ENCODE measurements at regions not wholly inside any gene's neighbourhood (a gene's known extent, or its start where the extent isn't known, plus 50 kb on each side); places are given as distances from the start of the nearest gene placed in this dataset.

GRCh38 chr4:180422989-180423711 is 1820.1 kb upstream of the TENM3 start:
- no peak for DNase-seq (ENCODE audit: low read depth)

DNA sequence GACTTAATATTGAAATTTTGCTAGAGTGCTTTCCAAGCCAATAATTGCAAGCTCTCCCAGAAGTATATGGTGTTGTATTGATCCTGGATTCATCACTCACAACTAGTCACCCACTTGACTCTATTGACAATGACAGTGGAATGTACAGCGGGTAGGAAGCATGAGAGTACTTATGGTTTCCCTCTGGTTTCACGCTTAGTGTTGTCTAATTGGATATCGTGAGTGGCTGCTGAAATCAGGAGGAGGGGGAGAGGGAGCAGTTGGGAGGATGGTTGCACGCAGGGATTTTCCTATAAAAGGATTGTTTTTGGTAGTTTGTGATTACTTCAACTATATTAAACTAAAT is 1819.5 kb upstream of the TENM3 start:
- DNase-seq (ENCODE audit: low read depth) = no peak

- no peak for DNase-seq (ENCODE audit: low read depth)
Measured at GRCh38 chr4:180426938-180427337, 1816.3 kb upstream of the TENM3 start.

- DNase-seq (ENCODE audit: low read depth) = no peak
Measured at GRCh38 chr4:180430283-180430682, 1812.9 kb upstream of the TENM3 start.

DNA sequence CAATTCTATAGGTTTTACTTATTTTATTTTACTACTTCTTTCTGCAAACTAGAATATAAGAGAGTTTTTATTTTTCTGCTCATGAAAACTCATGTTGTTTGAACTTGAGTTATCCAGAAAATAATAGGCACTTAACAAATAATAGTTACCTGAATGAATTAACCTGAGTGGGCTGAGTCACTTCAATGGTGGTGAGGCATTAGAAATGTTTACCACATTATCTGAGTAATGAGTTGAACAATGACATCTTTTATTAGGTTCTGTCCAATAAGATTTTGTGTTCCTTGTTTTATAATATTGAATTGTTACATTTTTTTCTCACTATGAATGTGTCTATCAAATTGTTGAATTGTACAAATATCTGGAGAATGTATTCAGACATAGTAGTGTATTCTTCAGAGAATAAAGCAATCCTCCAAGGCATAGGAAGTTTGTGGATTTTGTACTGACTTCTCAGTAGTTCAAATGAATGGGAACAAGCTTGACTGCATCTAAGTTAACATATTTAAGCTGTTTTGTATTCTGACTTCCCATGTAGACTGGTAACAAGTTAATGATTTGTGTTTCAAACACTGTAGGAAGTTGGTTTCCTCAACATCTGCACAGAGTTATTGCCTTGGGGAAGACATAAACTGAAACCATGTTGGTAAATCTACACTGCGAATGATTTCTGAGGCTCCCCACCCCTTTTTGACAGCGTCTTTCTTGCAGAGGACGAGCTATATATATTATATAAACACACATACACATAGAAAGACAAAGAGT is 1808.9 kb upstream of the TENM3 start:
- no peak for DNase-seq (ENCODE audit: low read depth)

- no peak for DNase-seq (ENCODE audit: low read depth)
Measured at GRCh38 chr4:180436361-180436760, 1806.8 kb upstream of the TENM3 start.

DNA sequence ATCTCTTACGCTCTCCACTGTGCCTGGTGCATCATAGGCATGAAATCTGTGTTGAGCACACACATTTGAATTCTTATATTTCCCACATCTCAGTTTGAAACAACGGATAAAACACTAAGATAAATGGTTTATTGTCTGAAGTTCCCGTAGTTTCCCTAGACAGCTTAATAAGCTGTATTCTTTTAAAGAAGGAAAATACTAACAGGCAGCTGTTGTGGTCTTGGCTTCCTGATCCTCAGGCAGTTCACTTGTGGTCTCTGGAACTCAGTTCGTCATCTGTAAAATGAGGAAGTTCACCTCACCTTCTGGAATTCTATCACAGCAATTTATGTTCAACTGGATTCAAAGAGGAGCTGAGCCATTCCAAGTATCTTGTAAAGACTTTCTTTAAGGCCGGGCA is 1805.6 kb upstream of the TENM3 start:
- no peak for DNase-seq (ENCODE audit: low read depth)

DNA sequence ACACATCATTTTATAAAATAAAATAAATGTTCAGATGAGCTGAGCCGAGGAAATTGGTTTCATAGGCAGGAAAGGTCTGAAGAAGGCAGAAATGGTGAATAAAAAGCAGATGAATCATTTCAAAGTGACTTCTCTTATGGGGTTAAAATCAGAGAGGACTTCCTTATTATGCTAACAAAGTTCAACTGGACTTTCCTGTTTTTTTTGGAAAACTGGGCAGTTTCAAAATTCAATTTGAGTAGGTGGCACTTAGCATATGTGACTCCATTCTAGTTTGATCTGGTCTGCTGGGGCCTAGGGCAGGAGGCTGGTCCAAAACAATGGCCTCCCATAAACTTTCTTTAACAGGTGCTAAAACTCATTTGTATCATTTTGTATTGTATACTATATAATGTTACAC is 1794.9 kb upstream of the TENM3 start:
- DNase-seq (ENCODE audit: low read depth) = no peak

GRCh38 chr4:180449395-180449956 is 1793.7 kb upstream of the TENM3 start:
- DNase-seq (ENCODE audit: low read depth) = no peak

DNA sequence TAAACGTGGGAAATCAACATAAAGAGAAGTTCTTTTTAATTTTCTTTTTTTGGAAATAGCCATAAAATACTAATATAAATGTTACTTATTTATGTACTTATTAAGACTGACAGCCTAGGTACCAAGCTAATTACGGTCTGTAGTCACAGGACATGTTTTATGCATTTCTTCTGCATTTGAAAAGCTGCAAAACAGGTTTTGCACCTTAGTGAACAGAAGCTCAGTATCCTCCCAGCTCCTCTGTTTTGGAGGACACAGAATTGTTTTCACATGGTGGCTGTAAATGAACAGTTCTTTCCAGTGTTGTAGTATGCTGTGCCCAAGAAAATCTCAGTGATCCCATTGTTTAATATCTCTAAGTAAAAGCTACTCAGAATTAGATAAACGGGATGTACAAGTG is 1788.0 kb upstream of the TENM3 start:
- DNase-seq (ENCODE audit: low read depth) = no peak

GRCh38 chr4:180456928-180457327 is 1786.3 kb upstream of the TENM3 start:
- no peak for DNase-seq (ENCODE audit: low read depth)

DNA sequence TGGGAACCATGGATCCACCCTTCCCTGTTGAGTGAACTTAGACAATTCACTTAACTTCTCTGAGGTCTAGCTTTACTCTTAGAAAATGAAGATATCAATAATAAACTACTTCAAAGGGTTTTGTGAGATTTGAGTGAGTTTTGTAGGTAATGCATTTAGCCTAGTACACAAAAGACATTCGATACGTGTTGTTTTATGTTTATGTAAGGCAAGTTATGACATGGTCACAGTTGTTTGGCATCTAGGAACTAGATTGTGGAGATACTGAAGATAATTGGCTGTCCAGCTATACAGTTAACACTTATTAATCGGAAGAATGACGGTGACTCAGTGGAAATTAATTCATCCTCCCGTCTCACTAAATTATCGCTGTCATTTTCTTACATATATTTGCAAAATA is 1781.1 kb upstream of the TENM3 start:
- no peak for DNase-seq (ENCODE audit: low read depth)

GRCh38 chr4:180465364-180465763 is 1777.8 kb upstream of the TENM3 start:
- DNase-seq (ENCODE audit: low read depth) = no peak

DNA sequence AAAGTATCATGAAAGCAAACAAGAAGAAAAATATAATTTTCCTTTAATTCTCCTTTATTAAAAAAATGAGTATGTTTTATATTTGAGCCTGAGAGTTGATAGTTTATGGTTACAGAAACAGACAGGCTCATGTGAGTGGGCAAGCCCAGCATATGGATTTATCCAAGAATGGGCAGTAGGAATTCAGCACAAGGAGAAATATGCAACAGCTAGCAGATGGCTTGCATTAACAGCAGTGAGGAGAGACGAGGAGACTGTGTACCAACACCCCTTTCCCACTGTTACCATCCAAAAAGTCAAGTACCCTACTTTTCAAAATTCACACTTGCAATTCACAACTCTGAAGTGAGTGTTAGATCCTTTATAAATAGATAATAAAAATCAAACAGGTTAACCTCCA is 1760.2 kb upstream of the TENM3 start:
- no peak for DNase-seq (ENCODE audit: low read depth)

- DNase-seq (ENCODE audit: low read depth) = no peak
Measured at GRCh38 chr4:180485407-180485806, 1757.8 kb upstream of the TENM3 start.

GRCh38 chr4:180486342-180486741 is 1756.9 kb upstream of the TENM3 start:
- no peak for DNase-seq (ENCODE audit: low read depth)

GRCh38 chr4:180489787-180490186 is 1753.4 kb upstream of the TENM3 start:
- no peak for DNase-seq (ENCODE audit: low read depth)

DNA sequence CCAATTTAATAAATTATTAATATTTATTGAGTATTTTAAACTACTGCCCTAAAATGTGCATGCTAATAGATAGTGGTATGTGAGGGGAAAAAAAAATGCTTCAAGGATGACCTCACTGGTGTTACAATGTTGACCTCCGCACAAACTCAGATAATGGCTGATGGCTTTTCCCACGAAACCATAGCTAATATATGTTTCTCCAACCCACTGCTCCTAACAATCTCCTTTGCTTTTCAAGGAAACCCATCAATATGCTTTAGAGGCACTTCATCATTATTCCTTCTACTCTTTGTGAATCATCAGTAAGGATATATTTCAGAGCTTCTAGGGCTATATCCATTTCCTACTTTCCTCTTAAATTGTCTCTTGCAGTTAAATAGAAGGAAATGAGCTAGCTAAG is 1752.0 kb upstream of the TENM3 start:
- DNase-seq (ENCODE audit: low read depth) = no peak

GRCh38 chr4:180493299-180493698 is 1749.9 kb upstream of the TENM3 start:
- no peak for DNase-seq (ENCODE audit: low read depth)

GRCh38 chr4:180500154-180500553 is 1743.0 kb upstream of the TENM3 start:
- DNase-seq (ENCODE audit: low read depth) = no peak

- DNase-seq (ENCODE audit: low read depth) = no peak
Measured at GRCh38 chr4:180512801-180513475, 1730.3 kb upstream of the TENM3 start.

GRCh38 chr4:180518906-180519305 is 1724.3 kb upstream of the TENM3 start:
- DNase-seq (ENCODE audit: low read depth) = no peak

DNA sequence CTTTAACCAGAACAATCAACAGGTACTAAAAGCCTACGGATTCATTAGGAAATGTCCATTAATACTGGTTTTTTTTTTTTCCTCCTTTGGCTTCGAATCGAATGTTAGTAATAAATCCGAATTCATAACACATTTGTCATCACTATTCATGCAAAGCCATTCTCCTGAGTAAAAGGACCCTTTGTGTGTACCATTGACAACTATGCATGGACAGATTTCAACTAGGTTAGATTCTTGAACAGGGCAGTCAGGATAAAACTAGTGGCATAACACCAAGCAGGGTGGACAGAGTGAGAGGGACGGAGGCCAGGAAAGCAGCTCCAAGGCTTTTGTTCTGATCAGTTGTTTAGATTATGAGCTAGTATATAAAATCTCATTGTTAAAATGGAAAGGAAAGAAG is 1722.0 kb upstream of the TENM3 start:
- no peak for DNase-seq (ENCODE audit: low read depth)

All from activated gamma-delta T cell treated with anti-CD3 and anti-CD28 coated beads, Interleukin-2, amount 50 U/mL, for 16 hours (primary cell).